ENCODE measurements at regions not wholly inside any gene's neighbourhood (a gene's known extent, or its start where the extent isn't known, plus 50 kb on each side); places are given as distances from the start of the nearest gene placed in this dataset.
A peak's percentile ranks its signal among the peaks of the same experiment; 100 is the strongest.

DNA sequence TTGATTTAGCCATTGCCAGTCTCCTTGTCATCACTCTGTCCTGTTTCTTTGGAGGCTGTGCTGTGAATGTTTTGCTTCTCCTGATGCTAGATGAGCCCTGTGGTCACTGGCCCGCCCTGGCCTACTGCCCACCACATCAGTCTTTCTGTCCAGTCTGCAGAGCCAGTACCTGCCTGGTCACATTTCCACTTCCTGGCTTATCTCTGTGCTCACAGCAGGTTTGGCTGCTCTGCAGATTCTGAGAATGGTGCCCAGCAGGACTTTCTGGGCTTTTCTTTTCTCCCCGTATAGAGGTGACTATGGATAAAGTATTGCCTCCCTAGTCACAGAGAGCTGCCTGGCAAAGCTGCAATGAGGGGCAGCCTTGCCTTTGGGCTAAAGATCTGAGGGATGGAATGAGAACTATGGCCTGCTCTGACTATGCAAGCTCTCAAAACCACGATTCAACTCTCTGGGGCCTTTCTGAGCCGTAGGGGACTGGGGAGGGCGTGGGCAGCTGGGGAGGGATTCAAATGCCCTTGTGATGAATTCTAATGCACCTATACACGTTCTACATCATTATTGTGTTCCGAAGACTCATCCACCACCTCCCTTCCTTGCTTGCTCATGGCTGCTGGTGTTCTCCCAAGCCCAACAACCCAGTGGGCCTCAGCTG is 410.4 kb upstream of the NPVF start:
- DNase-seq: no peak

- DNase-seq: peak; percentile 10
These were observed 414.6 kb upstream of the NPVF start for GRCh38 chr7:25642849-25643248.

GRCh38 chr7:25643286-25643685 is 415.0 kb upstream of the NPVF start:
- no peak for DNase-seq

GRCh38 chr7:25643770-25644394 is 415.6 kb upstream of the NPVF start:
- DNase-seq: no peak

DNA sequence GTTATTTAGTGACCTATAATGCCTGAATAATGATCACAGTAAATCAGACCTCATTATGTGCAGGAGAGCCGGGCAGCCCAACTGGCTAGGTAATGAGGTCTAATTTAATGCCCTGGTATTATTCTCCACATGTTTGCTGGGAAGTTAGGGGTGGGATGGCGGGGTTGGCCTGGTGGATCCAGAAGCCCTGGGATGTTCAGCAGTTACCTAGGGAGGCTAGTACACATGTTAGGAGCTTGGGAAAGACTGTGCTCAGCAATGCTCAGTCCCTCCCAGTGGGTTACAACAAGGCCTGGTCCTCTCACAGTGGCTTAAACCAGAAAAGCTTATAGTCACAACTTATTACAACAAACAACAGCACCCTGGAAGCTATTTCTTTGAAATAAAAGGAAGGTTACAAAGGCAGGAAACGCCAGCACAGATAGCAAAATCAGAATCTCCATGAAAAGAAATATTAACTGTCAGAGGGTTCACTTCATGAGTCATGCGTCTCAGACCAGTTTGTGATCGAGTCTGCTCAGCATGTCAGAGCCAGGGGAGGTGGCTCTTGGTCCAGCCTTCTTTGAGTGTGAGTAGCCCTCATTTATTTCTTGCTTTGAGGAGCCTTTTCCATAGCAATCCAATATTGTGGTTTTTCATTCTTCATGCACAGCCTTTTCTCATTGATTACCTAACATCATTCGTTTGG is 418.6 kb upstream of the NPVF start:
- no peak for DNase-seq

DNA sequence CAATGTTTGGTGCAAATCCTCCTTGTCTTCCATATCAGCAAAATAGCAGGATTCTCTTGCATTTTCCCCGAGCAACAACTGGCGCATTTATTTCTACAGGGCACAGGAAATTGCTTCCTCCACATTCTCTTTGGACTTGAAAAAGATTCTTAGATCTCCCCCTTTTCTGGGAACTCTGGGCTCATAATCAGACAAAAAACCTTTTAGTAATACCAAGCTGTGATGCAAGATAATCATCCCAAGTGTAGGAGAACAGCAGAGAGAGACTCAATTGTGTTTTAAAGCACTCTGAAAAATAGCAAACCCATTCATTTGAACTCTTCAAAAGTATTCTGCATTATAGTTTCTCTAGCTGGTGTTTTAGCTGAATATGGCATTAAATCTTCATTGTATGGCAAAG is 419.6 kb upstream of the NPVF start:
- DNase-seq: no peak

GRCh38 chr7:25652366-25652765 is 424.1 kb upstream of the NPVF start:
- no peak for DNase-seq

- no peak for DNase-seq
These were observed 425.1 kb upstream of the NPVF start for GRCh38 chr7:25653384-25653783.

GRCh38 chr7:25656071-25656470 is 427.8 kb upstream of the NPVF start:
- DNase-seq: no peak

DNA sequence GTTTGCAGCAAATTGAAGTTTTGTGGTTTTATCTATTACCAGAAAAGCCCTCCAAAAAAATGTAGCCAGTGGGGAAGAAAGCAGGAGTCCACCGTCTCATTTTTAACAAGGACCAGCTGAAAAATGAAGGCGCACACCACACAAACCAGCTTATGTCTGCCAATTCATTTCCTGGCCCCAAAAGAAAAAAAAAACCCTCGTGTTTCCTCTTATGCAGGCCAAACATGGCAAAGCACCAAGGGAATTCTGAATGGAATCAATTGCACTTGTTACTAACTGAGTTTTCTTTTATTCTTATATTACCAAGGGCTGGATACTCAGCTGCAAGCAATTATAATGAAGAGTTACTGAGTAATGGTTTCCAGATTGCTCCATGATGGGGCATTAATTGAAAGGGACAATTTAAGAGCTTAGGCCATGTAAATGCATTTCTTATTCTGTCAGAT is 428.3 kb upstream of the NPVF start:
- DNase-seq: peak; percentile 88

DNA sequence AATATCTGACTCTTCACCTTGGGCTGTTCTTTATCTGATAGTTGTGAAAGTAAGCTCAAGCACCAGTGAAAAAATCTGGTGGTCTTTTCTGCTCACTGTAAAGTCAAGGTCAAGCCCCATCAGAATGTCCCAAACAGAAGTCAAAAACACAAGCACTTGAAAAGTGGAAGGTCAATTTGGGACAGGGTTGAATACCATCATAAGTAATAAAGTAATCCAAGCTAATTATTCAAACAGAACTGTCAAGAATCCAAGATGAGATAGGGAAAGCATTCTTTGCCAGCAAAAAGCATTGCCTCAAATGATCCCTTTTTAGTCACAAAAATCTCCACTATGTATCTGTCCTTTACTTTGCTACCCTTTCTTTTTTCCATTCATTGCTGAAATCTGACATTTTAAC is 430.1 kb upstream of the NPVF start:
- no peak for DNase-seq

- DNase-seq: no peak
These were observed 431.6 kb upstream of the NPVF start for GRCh38 chr7:25659841-25660240.

GRCh38 chr7:25662841-25663800 is 434.8 kb upstream of the NPVF start:
- no peak for DNase-seq

DNA sequence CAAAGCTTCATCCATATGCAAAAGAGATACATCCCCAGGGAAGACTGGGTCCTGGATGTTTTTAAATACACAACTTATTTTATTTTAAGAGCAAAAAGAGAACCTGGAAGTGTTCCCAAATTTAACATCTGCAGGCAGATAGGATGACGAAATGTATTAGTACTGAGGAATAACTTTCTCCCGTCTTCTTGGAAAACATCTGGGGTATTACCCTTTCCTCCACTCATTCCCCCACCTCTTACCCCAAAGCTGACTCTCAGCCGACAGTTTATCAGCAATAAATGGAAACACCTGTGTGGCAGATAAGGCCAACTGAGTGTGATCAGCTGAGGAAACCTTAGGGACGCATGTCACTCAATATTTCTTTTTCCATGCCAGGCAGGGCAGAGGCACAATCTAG is 435.6 kb upstream of the NPVF start:
- peak; percentile 8 for DNase-seq

- no peak for DNase-seq
These were observed 436.3 kb upstream of the NPVF start for GRCh38 chr7:25664593-25664992.

DNA sequence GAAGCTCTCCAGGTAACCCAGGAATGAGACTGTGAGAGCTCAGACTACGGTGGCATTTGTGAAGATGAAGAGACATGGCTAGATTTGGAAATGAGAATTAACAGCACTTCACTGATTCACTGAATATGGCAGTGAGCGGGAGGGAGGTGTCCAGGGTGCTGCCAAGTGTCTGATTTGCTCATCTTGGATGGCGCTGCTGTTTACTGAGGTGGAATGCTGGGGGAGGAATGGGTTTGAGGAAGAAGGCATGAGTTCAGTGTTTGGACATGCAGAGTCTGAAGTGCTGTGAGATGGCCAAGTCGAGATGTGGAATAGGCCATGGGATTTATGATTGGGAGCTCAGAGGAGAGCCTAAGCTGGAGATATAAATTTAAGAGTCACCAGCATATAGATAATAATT is 437.1 kb upstream of the NPVF start:
- no peak for DNase-seq

GRCh38 chr7:25665903-25666670 is 437.8 kb upstream of the NPVF start:
- no peak for DNase-seq

DNA sequence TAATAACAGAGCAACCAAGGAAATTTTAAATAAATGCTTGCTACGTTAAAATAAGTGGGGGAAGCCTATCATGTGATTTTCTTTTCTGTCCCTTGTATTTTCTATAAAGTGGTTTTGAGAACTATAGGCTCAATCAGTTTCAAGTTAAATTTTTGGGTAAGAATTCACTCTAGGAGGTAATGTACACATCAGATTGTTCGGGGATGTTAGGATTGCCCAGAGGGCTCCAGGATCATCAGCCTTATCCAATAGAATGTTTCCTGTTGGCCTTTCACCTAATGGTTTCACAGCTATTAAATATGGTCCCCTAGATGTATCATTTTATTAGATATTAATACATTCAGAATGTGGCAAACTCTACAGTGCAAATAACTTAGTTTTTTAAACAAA is 438.4 kb upstream of the NPVF start:
- DNase-seq: no peak

DNA sequence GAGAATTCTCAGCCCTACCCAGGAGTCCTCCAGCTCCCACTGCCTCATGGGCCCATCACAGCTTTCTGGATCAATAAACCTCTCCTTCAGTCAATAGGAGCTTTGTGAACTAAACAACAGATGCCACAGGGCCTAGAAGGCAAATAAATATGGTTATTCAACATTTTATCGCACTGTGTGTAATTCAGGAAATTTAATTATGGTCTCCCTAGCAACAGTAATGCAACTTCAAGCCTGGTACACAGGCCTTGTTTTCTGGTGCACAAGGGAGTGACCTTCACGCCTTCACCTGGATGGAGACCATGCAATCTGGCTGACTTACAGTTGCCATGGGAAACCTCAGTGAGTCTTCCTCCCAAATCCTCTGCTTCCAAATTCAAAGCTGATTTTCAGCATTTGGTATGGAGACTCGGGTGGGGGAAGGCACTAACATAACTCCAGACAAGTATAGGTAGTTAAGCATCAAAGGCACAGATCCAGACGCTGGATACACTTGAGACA is 441.0 kb upstream of the NPVF start:
- no peak for DNase-seq

DNA sequence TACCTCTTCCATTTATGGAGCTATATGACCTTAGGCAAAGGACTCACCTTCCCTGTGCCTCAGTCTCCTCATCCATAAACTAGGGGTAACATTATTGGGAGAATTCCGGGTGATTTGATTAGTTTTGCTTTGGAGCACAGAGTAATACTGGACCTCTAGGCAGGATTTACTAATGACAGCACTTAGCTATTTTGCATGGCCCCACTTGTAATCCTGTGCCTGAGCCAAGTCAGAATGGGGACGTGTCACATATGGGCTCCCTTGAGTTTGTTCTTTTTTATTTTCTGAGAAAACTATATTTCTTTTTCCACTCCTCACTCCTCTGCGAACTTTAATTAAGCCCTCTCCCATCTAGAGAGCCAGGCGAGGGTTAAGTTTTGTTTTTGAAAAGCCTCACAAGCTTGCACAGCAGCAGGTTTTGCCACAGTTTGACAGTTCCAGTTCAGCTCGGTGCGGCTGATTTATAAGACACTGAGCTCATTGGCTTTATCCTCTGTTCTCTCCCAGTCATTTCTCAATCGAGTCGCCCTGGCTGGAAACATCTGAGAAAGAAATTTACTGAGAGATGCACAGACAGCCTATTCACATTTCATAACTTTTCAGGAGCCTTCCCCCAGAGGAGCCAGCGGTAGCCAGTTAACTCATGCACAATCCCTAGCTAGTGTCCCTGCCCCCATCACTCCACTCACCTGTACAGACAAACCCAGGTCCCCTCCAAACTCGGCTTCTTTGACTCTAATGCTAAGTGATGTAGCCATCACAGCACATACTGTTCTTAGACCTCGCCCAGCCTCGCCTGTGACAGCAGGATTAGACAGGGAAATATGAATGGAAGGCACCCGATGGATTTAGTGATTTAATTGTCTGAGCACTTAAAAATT is 441.9 kb upstream of the NPVF start:
- DNase-seq: peak; percentile 39

- DNase-seq: no peak
These were observed 442.8 kb upstream of the NPVF start for GRCh38 chr7:25671111-25671510.

All from fibroblast of skin of right quadriceps (primary cell).